GM12892 (cell line): ENCODE measurements at regions not wholly inside any gene's neighbourhood (a gene's known extent, or its start where the extent isn't known, plus 50 kb on each side); places are given as distances from the start of the nearest gene placed in this dataset.

Source experiments
- POLR2A ChIP-seq: IDR thresholded peaks from 2 replicates; pipeline ENCODE4 v1.6.1; 2011; ENCODE audit warnings: low read depth, low read length, control low read depth
- TAF1 ChIP-seq: IDR thresholded peaks from 2 replicates; pipeline ENCODE4 v1.6.1; 2011; ENCODE audit warnings: low read depth, mild to moderate bottlenecking, control low read depth, low read length, borderline replicate concordance

GRCh38 chr1:5508669-5509330 lies 483.4 kb downstream of the NPHP4 start:
- TF ChIP-seq POLR2A: no peak
- TF ChIP-seq TAF1: no peak
